SU-DHL-6 (cell line): ENCODE measurements at regions not wholly inside any gene's neighbourhood (a gene's known extent, or its start where the extent isn't known, plus 50 kb on each side); places are given as distances from the start of the nearest gene placed in this dataset.
A peak's percentile ranks its signal among the peaks of the same experiment; 100 is the strongest.

Experiments used
- H2AFZ ChIP-seq: fragments of 200-600 bp; sonication (generic); 2 replicates; pipeline ENCODE4 v1.6.1; 2014; ENCODE audit warnings: low read depth, mild to moderate bottlenecking, moderate library complexity, mixed read lengths, antibody characterized with exemption, low read length; ENCODE audit not compliant: severe bottlenecking
- H3F3A ChIP-seq: fragments of 200-600 bp; shearing (Covaris generic); 2 replicates; pipeline ENCODE4 v1.6.0; 2016; ENCODE audit warnings: antibody characterized with exemption, mild to moderate bottlenecking; ENCODE audit not compliant: insufficient read depth
- H3K27ac ChIP-seq: fragments of 200-600 bp; sonication (generic); 2 replicates; pipeline ENCODE4 v1.5.1; 2016; ENCODE audit warnings: low read depth, mild to moderate bottlenecking, low read length, moderate library complexity, mixed read lengths
- H3K27me3 ChIP-seq: fragments of 200-600 bp; sonication (generic), shearing (Covaris generic); 2 replicates; pipeline ENCODE4 v1.6.0; 2014; ENCODE audit warnings: mild to moderate bottlenecking, low read length
- H3K36me3 ChIP-seq: fragments of 200-600 bp; sonication (generic); 2 replicates; pipeline ENCODE4 v1.6.1; 2014; ENCODE audit warnings: mild to moderate bottlenecking, low read length, mixed read lengths
- H3K4me2 ChIP-seq: fragments of 300-600, 200-600 bp; shearing (Covaris generic), sonication (generic); 2 replicates; pipeline ENCODE4 v1.6.0; 2014; ENCODE audit warnings: low read length, low read depth, mild to moderate bottlenecking; ENCODE audit not compliant: poor library complexity, severe bottlenecking
- H3K4me3 ChIP-seq: fragments of 200-600 bp; sonication (generic); 2 replicates; pipeline ENCODE4 v1.5.1; 2014; ENCODE audit warnings: antibody characterized with exemption, low read length, mild to moderate bottlenecking, mixed read lengths; ENCODE audit not compliant: insufficient read depth, poor library complexity, severe bottlenecking
- H3K79me2 ChIP-seq: fragments of 200-600 bp; sonication (generic); 2 replicates; pipeline ENCODE4 v1.6.1; 2014; ENCODE audit warnings: mild to moderate bottlenecking, low read length, moderate library complexity; ENCODE audit not compliant: insufficient read depth
- H3K9ac ChIP-seq: fragments of 200-600 bp; sonication (generic); 2 replicates; pipeline ENCODE4 v1.7.0; 2014; ENCODE audit warnings: mild to moderate bottlenecking, low read length
- H3K9me2 ChIP-seq: fragments of 200-600 bp; sonication (generic); replicated peaks from 2 replicates; pipeline ENCODE4 v1.6.1; 2014; ENCODE audit warnings: low read length; ENCODE audit not compliant: insufficient read depth
- H3K9me3 ChIP-seq: fragments of 200-600 bp; sonication (generic); 2 replicates; pipeline ENCODE4 v1.6.1; 2014; ENCODE audit warnings: low read length, mixed read lengths; ENCODE audit not compliant: insufficient read depth
- H4K20me1 ChIP-seq: fragments of 200-600 bp; sonication (generic); 2 replicates; pipeline ENCODE4 v1.6.1; 2014; ENCODE audit warnings: low read depth, mild to moderate bottlenecking, antibody characterized with exemption, low read length, moderate library complexity, mixed read lengths
- EZH2phosphoT487 ChIP-seq: fragments of 200-600 bp; sonication (generic), shearing (Covaris generic); conservative IDR thresholded peaks from 2 replicates; pipeline ENCODE4 v1.6.1; 2018; ENCODE audit warnings: mild to moderate bottlenecking, antibody characterized with exemption, low read length, moderate library complexity, mixed read lengths
- TF ChIP-seq, protein P1 (sequence below): fragments of 200-600 bp; sonication (generic); IDR thresholded peaks from one replicate; pipeline ENCODE4 v1.5.1; 2017; ENCODE audit warnings: antibody characterized with exemption, mild to moderate bottlenecking, low read length, moderate library complexity; ENCODE audit not compliant: insufficient read depth, poor library complexity, severe bottlenecking

DNA sequence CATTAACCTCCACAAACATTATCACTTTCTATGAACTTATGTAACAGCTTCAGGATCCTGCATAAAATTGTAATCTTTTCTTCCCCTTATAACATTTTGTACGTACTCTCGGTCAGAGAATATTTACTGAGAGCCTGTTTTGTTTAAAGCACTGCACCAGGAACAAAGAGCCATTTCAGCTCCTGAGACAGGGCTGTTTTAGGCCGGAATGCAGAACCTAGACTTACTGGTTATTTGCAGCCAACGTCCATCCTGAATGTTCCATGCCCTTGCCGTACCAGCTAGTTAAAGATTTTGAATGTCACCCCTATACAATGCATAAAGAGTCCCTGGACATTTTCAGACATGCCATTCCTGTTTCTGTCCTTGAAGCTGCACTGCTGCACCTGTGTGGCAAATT lies 248.8 kb downstream of the PCDH7 start:
- H3K4me3 ChIP-seq = no peak overlapping the region
- H3F3A ChIP-seq = no peaks in the 10 kb centered on the region
- TF ChIP-seq, protein P1, sequence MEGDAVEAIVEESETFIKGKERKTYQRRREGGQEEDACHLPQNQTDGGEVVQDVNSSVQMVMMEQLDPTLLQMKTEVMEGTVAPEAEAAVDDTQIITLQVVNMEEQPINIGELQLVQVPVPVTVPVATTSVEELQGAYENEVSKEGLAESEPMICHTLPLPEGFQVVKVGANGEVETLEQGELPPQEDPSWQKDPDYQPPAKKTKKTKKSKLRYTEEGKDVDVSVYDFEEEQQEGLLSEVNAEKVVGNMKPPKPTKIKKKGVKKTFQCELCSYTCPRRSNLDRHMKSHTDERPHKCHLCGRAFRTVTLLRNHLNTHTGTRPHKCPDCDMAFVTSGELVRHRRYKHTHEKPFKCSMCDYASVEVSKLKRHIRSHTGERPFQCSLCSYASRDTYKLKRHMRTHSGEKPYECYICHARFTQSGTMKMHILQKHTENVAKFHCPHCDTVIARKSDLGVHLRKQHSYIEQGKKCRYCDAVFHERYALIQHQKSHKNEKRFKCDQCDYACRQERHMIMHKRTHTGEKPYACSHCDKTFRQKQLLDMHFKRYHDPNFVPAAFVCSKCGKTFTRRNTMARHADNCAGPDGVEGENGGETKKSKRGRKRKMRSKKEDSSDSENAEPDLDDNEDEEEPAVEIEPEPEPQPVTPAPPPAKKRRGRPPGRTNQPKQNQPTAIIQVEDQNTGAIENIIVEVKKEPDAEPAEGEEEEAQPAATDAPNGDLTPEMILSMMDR = no peak
- no peak overlapping the region for H3K4me2 ChIP-seq
- H2AFZ ChIP-seq = peak overlapping the region; percentile 9
- no peaks in the 10 kb centered on the region for H3K36me3 ChIP-seq
- no peaks in the 10 kb centered on the region for H3K27me3 ChIP-seq
- no peaks in the 10 kb centered on the region for H4K20me1 ChIP-seq
- H3K27ac ChIP-seq = no peak overlapping the region
- H3K79me2 ChIP-seq = no peaks in the 10 kb centered on the region
- no peaks in the 10 kb centered on the region for H3K9me2 ChIP-seq
- no peak overlapping the region for H3K9ac ChIP-seq
- no peaks in the 10 kb centered on the region for H3K9me3 ChIP-seq

DNA sequence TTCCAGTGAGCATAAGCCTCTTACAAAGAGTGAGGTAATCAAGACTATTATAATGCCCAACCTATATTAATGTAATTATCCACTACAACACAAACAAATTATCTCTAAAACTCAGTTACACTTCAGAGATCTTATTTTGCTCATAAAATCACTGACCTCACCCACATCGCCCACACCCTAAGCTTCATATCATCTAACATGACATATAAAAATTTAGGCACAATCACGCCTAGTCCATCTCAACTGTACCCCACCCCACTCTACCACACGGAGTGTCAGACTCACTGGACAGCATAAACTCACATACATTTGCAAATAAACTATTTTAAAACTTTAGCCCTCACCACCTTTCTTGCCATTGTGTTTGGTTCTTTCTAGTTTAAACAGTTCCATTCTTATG lies 252.4 kb downstream of the PCDH7 start:
- no peaks in the 10 kb centered on the region for H3F3A ChIP-seq
- no peaks in the 10 kb centered on the region for H3K9me2 ChIP-seq
- TF ChIP-seq, protein P1 = no peak
- no peak for TF ChIP-seq EZH2phosphoT487
- no peaks in the 10 kb centered on the region for H4K20me1 ChIP-seq
- H3K9ac ChIP-seq = no peak overlapping the region
- no peak overlapping the region for H3K4me3 ChIP-seq
- H3K79me2 ChIP-seq = no peaks in the 10 kb centered on the region
- H3K4me2 ChIP-seq = no peak overlapping the region
- H3K27ac ChIP-seq = no peak overlapping the region
- no peaks in the 10 kb centered on the region for H3K27me3 ChIP-seq
- no peaks in the 10 kb centered on the region for H3K36me3 ChIP-seq
- no peak overlapping the region for H2AFZ ChIP-seq
- no peaks in the 10 kb centered on the region for H3K9me3 ChIP-seq

DNA sequence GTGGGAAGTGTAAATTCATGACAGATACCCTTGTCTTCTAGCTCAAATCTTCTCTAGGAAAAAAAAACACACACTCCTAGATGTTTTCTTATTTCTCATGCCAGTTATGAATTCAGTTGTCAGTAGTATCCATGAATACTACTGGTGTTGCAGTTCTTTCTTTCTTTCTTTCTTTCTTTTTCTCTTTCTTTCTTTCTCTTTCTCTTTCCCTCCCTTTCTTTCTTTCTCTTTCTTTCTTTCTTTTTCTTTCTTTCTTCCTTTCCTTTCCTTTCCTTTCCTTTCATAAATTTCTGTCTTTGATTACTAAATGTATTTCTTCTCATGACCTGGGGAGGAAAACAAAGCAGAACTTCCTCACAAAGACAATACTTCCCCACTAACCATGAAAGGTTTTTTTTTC lies 253.8 kb downstream of the PCDH7 start:
- no peaks in the 10 kb centered on the region for H3F3A ChIP-seq
- no peaks in the 10 kb centered on the region for H3K36me3 ChIP-seq
- no peaks in the 10 kb centered on the region for H3K79me2 ChIP-seq
- no peak overlapping the region for H3K4me3 ChIP-seq
- H4K20me1 ChIP-seq = no peaks in the 10 kb centered on the region
- no peak overlapping the region for H2AFZ ChIP-seq
- H3K4me2 ChIP-seq = no peak overlapping the region
- no peak overlapping the region for H3K27ac ChIP-seq
- TF ChIP-seq EZH2phosphoT487 = no peak
- TF ChIP-seq, protein P1 = no peak
- H3K9me2 ChIP-seq = no peaks in the 10 kb centered on the region
- no peaks in the 10 kb centered on the region for H3K9me3 ChIP-seq
- no peak overlapping the region for H3K9ac ChIP-seq
- H3K27me3 ChIP-seq = no peaks in the 10 kb centered on the region

DNA sequence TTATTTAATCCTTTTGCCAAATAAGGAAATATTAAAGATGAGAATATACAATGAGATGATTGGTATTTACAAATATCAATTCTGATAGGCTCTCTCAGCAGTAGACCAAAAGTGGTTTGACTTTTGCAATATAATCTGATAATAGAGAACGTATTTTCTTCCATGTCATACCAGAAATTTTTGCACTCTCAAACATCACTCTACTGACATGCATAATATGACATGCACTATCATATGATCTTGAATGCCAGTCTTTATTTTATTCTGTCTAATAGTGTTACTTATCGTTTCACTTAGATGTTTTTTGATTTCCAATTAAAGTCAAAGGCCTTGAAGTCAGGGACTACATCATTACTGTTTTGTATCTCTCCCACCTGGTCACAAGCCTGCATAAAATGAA lies 259.2 kb downstream of the PCDH7 start:
- H3K4me3 ChIP-seq = no peak overlapping the region
- H3K36me3 ChIP-seq = no peaks in the 10 kb centered on the region
- no peaks in the 10 kb centered on the region for H4K20me1 ChIP-seq
- H3K27me3 ChIP-seq = no peaks in the 10 kb centered on the region
- no peaks in the 10 kb centered on the region for H3K79me2 ChIP-seq
- no peaks in the 10 kb centered on the region for H3F3A ChIP-seq
- peak overlapping the region; percentile 57 for H2AFZ ChIP-seq
- no peaks in the 10 kb centered on the region for H3K9me2 ChIP-seq
- no peak overlapping the region for H3K9ac ChIP-seq
- H3K27ac ChIP-seq = no peak overlapping the region
- TF ChIP-seq EZH2phosphoT487 = no peak
- TF ChIP-seq, protein P1 = no peak
- H3K9me3 ChIP-seq = no peaks in the 10 kb centered on the region
- H3K4me2 ChIP-seq = no peak overlapping the region
